ENCODE measurements at regions not wholly inside any gene's neighbourhood (a gene's known extent, or its start where the extent isn't known, plus 50 kb on each side); places are given as distances from the start of the nearest gene placed in this dataset.

DNA sequence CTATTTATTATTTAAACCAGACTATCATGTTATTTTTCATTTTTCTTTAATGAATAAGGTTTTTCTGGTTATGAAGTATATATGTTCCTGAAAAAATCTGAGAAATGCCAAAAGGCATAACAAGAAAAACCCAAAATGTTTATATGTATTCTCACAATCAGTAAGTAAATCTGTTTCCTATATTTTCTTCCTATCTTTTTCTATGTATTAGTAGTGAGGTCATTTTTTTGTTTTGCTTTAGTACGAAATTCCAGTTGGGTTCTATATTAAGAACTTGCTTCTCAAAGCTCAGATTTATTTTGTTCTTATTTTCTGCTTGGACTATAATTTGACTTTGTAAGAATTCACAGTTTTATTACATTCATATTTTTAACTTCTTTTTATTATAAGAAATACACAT lies 287.5 kb upstream of the NFE2L3 start:
- H3K27ac Mint-ChIP-seq (ENCODE audit: unreplicated experiment), result no peak overlapping the region
- H3K4me1 Mint-ChIP-seq (ENCODE audit: unreplicated experiment), result peaks cover 23% of the 10 kb centered on the region
- H3K4me3 Mint-ChIP-seq (ENCODE audit: unreplicated experiment), result no peak overlapping the region
- no peak for DNase-seq (ENCODE audit: extremely low spot score, unreplicated experiment)
- TF ChIP-seq, protein P1, sequence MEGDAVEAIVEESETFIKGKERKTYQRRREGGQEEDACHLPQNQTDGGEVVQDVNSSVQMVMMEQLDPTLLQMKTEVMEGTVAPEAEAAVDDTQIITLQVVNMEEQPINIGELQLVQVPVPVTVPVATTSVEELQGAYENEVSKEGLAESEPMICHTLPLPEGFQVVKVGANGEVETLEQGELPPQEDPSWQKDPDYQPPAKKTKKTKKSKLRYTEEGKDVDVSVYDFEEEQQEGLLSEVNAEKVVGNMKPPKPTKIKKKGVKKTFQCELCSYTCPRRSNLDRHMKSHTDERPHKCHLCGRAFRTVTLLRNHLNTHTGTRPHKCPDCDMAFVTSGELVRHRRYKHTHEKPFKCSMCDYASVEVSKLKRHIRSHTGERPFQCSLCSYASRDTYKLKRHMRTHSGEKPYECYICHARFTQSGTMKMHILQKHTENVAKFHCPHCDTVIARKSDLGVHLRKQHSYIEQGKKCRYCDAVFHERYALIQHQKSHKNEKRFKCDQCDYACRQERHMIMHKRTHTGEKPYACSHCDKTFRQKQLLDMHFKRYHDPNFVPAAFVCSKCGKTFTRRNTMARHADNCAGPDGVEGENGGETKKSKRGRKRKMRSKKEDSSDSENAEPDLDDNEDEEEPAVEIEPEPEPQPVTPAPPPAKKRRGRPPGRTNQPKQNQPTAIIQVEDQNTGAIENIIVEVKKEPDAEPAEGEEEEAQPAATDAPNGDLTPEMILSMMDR (IDR thresholded peaks at IDR 0.05), result no peak
- H3K9me3 Mint-ChIP-seq (ENCODE audit: unreplicated experiment), result peaks cover 4% of the 10 kb centered on the region
- H3K27me3 Mint-ChIP-seq (ENCODE audit: unreplicated experiment), result peaks cover 56% of the 10 kb centered on the region
- peaks cover 2% of the 10 kb centered on the region for H3K36me3 Mint-ChIP-seq (ENCODE audit: unreplicated experiment)

DNA sequence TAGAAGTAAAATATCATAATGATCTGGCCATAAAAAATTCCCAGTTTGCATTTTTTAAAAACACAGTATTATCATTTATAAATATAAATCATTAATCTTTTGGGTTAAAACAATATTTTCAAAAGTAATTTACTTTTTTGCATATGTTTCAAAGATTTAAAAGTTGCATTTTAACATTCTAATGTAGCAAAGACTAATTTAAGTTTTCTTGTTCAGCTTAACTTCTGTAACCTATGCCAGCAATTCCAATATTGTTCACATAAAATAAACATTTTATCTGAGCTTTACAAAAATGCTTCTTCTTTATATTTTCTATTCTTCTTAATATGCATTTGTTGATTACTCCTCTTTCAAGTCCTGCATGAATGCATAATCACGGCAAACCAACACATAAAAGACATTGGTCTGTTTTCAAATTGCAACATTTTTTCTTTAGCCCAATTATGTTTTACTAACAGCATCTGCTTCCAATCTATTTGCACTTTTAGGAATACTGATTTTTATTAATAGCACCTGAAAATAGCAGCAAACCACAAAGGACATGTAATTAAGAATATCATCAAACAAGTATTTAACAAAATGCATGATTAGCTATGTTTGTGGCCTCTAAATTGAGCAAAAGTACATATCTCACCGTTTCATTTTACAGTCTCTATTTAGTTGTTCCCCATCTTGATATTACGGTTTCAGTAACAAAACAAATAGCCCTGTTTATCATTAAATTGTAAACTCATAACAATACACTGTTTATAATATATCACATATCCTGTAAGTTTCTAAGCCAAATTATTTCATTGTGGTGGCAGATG lies 286.9 kb upstream of the NFE2L3 start:
- no peak for DNase-seq (ENCODE audit: extremely low spot score, unreplicated experiment)
- Mint-ChIP-seq H3K4me3 (ENCODE audit: unreplicated experiment) (no peak overlapping the region), H3K4me1 (ENCODE audit: unreplicated experiment) (peaks cover 20% of the 10 kb centered on the region), H3K27ac (ENCODE audit: unreplicated experiment) (no peak overlapping the region), H3K27me3 (ENCODE audit: unreplicated experiment) (peaks cover 63% of the 10 kb centered on the region), H3K36me3 (ENCODE audit: unreplicated experiment) (peaks cover 2% of the 10 kb centered on the region), H3K9me3 (ENCODE audit: unreplicated experiment) (no peaks in the 10 kb centered on the region)
- TF ChIP-seq, protein P1 (IDR thresholded peaks at IDR 0.05), result no peak

DNA sequence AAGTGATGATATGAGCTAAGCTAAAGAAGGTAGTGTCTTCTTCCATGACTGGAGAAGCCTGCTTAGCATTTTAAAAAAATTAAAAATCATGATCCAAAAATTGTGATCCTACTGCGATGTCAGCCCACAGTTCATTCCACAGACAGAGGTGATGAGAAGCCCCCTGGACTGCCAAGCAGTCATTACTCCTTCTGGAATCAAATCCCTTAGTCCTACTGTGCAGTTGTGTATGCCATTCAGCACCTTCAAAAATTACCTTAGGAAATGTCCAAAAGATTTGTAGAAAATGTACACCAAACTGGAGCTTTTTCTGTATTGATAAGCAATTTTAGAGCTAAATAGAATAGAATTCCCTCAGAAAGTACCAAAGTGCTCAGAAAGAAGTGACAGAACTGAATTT lies 283.5 kb upstream of the NFE2L3 start:
- peaks cover 80% of the 10 kb centered on the region for H3K27me3 Mint-ChIP-seq (ENCODE audit: unreplicated experiment)
- H3K4me3 Mint-ChIP-seq (ENCODE audit: unreplicated experiment), result no peak overlapping the region
- H3K4me1 Mint-ChIP-seq (ENCODE audit: unreplicated experiment), result no peaks in the 10 kb centered on the region
- no peaks in the 10 kb centered on the region for H3K36me3 Mint-ChIP-seq (ENCODE audit: unreplicated experiment)
- TF ChIP-seq, protein P1 (IDR thresholded peaks at IDR 0.05), result no peak
- no peaks in the 10 kb centered on the region for H3K9me3 Mint-ChIP-seq (ENCODE audit: unreplicated experiment)
- no peak for DNase-seq (ENCODE audit: extremely low spot score, unreplicated experiment)
- no peak overlapping the region for H3K27ac Mint-ChIP-seq (ENCODE audit: unreplicated experiment)

DNA sequence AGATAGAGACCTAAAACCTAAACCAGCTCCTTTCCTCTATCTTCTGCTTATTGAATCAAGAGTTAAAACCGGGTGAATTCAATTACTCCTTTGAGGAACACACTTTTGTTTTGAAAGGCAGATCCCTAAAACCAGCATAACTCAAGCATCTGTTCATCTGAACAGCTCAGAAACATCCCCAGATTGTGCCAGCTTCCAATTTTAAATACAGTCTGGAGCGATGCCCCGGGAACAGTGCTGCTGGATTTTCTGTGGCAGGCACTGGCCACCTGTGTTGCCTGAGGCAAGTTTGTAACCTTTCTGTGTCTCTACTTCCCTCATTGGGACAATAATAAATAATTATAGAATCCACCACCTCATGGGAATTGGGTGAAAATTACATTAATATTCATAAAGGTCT lies 281.4 kb upstream of the NFE2L3 start:
- peaks cover 74% of the 10 kb centered on the region for H3K27me3 Mint-ChIP-seq (ENCODE audit: unreplicated experiment)
- H3K36me3 Mint-ChIP-seq (ENCODE audit: unreplicated experiment), result no peaks in the 10 kb centered on the region
- H3K9me3 Mint-ChIP-seq (ENCODE audit: unreplicated experiment), result no peaks in the 10 kb centered on the region
- no peak overlapping the region for H3K27ac Mint-ChIP-seq (ENCODE audit: unreplicated experiment)
- DNase-seq (ENCODE audit: extremely low spot score, unreplicated experiment), result no peak
- TF ChIP-seq, protein P1 (IDR thresholded peaks at IDR 0.05), result no peak
- no peak overlapping the region for H3K4me3 Mint-ChIP-seq (ENCODE audit: unreplicated experiment)
- H3K4me1 Mint-ChIP-seq (ENCODE audit: unreplicated experiment), result no peaks in the 10 kb centered on the region

DNA sequence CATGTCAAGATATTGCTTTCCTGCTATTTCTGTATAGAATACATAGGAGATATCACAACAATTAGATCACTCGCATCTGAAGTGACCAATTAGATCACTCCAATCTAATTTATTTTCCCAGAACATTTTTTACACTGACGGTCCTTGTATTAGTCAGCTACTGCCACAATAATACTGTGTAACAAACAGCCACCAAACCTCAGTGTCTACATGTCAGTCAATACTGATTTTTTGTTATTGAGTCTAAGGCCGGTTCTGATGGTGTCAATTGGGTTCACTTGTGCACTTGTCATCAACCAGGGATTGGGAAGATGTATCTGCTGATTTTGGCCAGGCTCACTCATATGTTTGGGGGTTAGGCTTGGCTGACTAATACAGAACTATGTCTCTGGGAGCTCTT lies 275.9 kb upstream of the NFE2L3 start:
- DNase-seq (ENCODE audit: extremely low spot score, unreplicated experiment), result no peak
- TF ChIP-seq, protein P1 (IDR thresholded peaks at IDR 0.05), result no peak
- Mint-ChIP-seq H3K4me1 (ENCODE audit: unreplicated experiment) (no peaks in the 10 kb centered on the region), H3K27me3 (ENCODE audit: unreplicated experiment) (peaks cover 72% of the 10 kb centered on the region), H3K4me3 (ENCODE audit: unreplicated experiment) (no peak overlapping the region), H3K36me3 (ENCODE audit: unreplicated experiment) (no peaks in the 10 kb centered on the region), H3K9me3 (ENCODE audit: unreplicated experiment) (no peaks in the 10 kb centered on the region), H3K27ac (ENCODE audit: unreplicated experiment) (no peak overlapping the region)
